PC-3 (cell line): ENCODE measurements at regions not wholly inside any gene's neighbourhood (a gene's known extent, or its start where the extent isn't known, plus 50 kb on each side); places are given as distances from the start of the nearest gene placed in this dataset.

Experiments
- ATAC-seq: fragments of 200-7000 bp; cut with Tn5 transposase; 2 replicates; pipeline ENCODE4 v1.9.1; 2020; ENCODE audit warnings: mild to moderate bottlenecking, moderate library complexity
- BruUV-seq: library from RNA; stranded (reverse); fragments of 400-500 nt; replicated peaks from 2 replicates; lab custom pipeline; 2021; lab: Mats Ljungman, UMichigan
- CTCF ChIA-PET: fragments of 300-600 bp; sonication (Branson Sonifier 250); formaldehyde crosslinking; loops from one replicate; lab custom pipeline; 2022; ENCODE audit warnings: antibody characterized with exemption; lab: Charles Lee
- POLR2A ChIA-PET: fragments of 300-600 bp; sonication (Branson Sonifier 250); formaldehyde crosslinking; loops from one replicate; lab custom pipeline; 2022; ENCODE audit warnings: antibody characterized with exemption; ENCODE audit not compliant: unreplicated experiment; lab: Charles Lee
- DNase-seq: peaks from one replicate; pipeline ENCODE4 v3.0.0-alpha.2; 2015
- H2AFZ ChIP-seq: fragments of 300-600 bp; sonication (generic); 2 replicates; pipeline ENCODE4 v1.6.0; 2016; ENCODE audit warnings: antibody characterized with exemption, low read length
- H3F3A ChIP-seq: fragments of 300-600 bp; sonication (generic); one replicate; pipeline ENCODE4 v1.6.0; 2017; ENCODE audit warnings: antibody characterized with exemption, low read length, control low read depth, mild to moderate bottlenecking; ENCODE audit not compliant: unreplicated experiment
- H3K27ac ChIP-seq: fragments of 300-600 bp; sonication (generic); 2 replicates; pipeline ENCODE4 v1.5.1; 2016; ENCODE audit warnings: mild to moderate bottlenecking, low read length
- H3K27me3 ChIP-seq: fragments of 300-600 bp; sonication (generic); 2 replicates; pipeline ENCODE4 v1.6.1; 2016; ENCODE audit warnings: low read length, mixed read lengths
- H3K36me3 ChIP-seq: fragments of 300-600 bp; sonication (generic); 2 replicates; pipeline ENCODE4 v1.6.1; 2016; ENCODE audit warnings: low read depth, mixed run types, low read length, mixed read lengths
- H3K4me1 ChIP-seq: fragments of 300-600 bp; sonication (generic); 2 replicates; pipeline ENCODE4 v1.5.1; 2016; ENCODE audit warnings: low read length; ENCODE audit not compliant: insufficient read depth
- H3K4me2 ChIP-seq: fragments of 300-600 bp; sonication (generic); 2 replicates; pipeline ENCODE4 v1.6.0; 2016; ENCODE audit warnings: low read length
- H3K4me3 ChIP-seq: fragments of 300-600 bp; sonication (generic); 2 replicates; pipeline ENCODE4 v1.5.1; 2016; ENCODE audit warnings: mild to moderate bottlenecking, low read length, mixed read lengths
- H3K79me2 ChIP-seq: fragments of 300-600 bp; sonication (generic); 2 replicates; pipeline ENCODE4 v1.6.1; 2017; ENCODE audit warnings: low read length, mixed read lengths
- H3K9ac ChIP-seq: fragments of 300-600 bp; sonication (generic); 2 replicates; pipeline ENCODE4 v1.6.0; 2016; ENCODE audit warnings: mild to moderate bottlenecking, low read length
- H3K9me2 ChIP-seq: fragments of 300-600 bp; sonication (generic); replicated peaks from 2 replicates; pipeline ENCODE4 v1.6.1; 2016; ENCODE audit warnings: mixed run types, low read length, mixed read lengths
- H3K9me3 ChIP-seq: fragments of 300-600 bp; sonication (generic); 2 replicates; pipeline ENCODE4 v1.6.1; 2016; ENCODE audit warnings: low read length, mixed read lengths
- H4K20me1 ChIP-seq: fragments of 300-600 bp; sonication (generic); 2 replicates; pipeline ENCODE4 v1.6.1; 2016; ENCODE audit warnings: low read length, mixed read lengths
- EZH2 ChIP-seq: fragments of 300-600 bp; sonication (generic); IDR thresholded peaks from one replicate; pipeline ENCODE4 v1.6.1; 2017; ENCODE audit warnings: antibody characterized with exemption, mild to moderate bottlenecking, low read length; ENCODE audit not compliant: unreplicated experiment
- EZH2phosphoT487 ChIP-seq: fragments of 300-600 bp; sonication (generic); IDR thresholded peaks from 2 replicates; pipeline ENCODE4 v1.6.1; 2018; ENCODE audit warnings: mild to moderate bottlenecking, antibody characterized with exemption, low read length, borderline replicate concordance
- intact Hi-C: fragments of 100-400 bp; cut with micrococcal nuclease; formaldehyde crosslinking; loops from 2 replicates; pipeline ENCODE4 v1.9.0; 2023
- TF ChIP-seq, protein P1 (sequence below): fragments of 300-600 bp; sonication (generic); conservative IDR thresholded peaks from 2 replicates; pipeline ENCODE4 v1.5.1; 2017; ENCODE audit warnings: antibody characterized with exemption, low read depth, mild to moderate bottlenecking, low read length

DNA sequence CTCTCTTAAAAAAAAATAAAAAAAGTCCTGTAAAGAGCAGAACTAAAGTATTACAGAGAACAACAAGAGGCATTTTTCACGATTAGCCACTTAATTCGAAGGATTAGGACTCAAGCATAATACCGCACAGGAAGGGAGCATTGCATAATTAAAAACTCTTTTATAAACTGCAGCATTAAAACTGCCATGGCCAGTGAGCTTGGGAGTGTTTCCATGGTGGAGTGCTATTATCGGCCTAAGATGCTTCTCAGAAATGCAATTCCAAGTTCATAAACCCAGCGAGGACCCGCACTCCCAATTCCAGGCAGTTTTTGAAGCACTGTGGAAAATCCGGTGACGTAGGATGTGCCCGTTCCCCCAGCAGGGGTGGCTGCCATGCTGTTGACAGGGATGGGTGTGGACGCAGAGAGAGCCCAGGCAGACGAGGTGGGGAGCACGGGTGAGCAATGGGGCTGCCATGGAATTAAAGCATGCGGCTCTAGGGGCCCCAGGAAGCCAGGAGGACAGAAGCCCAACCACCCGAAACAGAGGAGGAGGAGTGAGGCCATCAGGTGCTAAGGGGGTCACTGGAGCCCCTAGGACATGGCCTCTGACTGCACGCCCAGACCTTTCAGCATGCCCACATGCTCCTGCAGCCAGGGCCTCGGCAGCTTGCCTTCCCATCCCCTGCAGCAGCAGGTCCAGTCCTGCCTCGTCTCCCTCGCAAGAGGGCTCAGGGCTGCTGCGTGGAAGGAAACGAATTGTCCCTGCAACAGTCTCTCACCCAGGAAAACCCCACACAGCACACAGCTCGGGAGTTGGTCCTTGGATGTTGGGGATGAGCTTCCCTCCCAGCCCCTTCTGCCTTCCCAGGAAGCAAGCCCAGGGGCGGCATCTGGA, 233.4 kb downstream of the NDUFA10 start:
- ChIA-PET CTCF (no interaction called here), POLR2A (no interaction called here)
- Histone ChIP-seq H3K36me3 (no peaks in the 10 kb centered on the region), H3K9me2 (no peaks in the 10 kb centered on the region), H3F3A (no peaks in the 10 kb centered on the region), H4K20me1 (no peaks in the 10 kb centered on the region), H2AFZ (no peak overlapping the region), H3K4me1 (no peaks in the 10 kb centered on the region), H3K27me3 (peaks cover 64% of the 10 kb centered on the region; the same call in 1 of the 2 replicates), H3K4me2 (no peak overlapping the region), H3K4me3 (no peak overlapping the region), H3K79me2 (no peaks in the 10 kb centered on the region), H3K27ac (no peak overlapping the region), H3K9ac (no peak overlapping the region), H3K9me3 (no peaks in the 10 kb centered on the region)
- TF ChIP-seq, protein P1, sequence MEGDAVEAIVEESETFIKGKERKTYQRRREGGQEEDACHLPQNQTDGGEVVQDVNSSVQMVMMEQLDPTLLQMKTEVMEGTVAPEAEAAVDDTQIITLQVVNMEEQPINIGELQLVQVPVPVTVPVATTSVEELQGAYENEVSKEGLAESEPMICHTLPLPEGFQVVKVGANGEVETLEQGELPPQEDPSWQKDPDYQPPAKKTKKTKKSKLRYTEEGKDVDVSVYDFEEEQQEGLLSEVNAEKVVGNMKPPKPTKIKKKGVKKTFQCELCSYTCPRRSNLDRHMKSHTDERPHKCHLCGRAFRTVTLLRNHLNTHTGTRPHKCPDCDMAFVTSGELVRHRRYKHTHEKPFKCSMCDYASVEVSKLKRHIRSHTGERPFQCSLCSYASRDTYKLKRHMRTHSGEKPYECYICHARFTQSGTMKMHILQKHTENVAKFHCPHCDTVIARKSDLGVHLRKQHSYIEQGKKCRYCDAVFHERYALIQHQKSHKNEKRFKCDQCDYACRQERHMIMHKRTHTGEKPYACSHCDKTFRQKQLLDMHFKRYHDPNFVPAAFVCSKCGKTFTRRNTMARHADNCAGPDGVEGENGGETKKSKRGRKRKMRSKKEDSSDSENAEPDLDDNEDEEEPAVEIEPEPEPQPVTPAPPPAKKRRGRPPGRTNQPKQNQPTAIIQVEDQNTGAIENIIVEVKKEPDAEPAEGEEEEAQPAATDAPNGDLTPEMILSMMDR: no peak
- TF ChIP-seq EZH2 (no peak), EZH2phosphoT487 (no peak)
- ATAC-seq (no peak), DNase-seq (no peak)
- BruUV-seq: no TSS peak
- intact Hi-C loops: no loop called here

DNA sequence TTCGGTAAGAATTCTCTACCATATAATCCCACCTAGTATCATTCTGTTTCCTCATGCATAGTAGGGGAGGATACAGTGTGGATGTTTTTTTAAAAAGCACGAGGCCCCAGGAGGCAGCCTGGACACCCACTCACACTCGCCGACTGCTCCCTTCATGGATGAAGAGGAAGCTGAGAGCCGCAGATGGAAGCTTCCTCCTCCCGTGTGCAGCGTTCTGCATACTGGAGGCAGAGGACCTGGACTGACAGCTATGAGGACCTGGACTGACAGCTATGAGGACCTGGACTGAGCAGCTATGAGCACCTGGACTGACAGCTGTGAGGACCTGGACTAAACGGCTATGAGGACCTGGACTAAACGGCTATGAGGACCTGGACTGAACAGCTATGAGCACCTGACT, 234.4 kb downstream of the NDUFA10 start:
- TF ChIP-seq, protein P1: no peak
- TF ChIP-seq EZH2: no peak
- no peak for TF ChIP-seq EZH2phosphoT487
- Histone ChIP-seq H3K9me2 (no peaks in the 10 kb centered on the region), H3K9ac (no peak overlapping the region), H3K9me3 (no peaks in the 10 kb centered on the region), H3K4me2 (no peak overlapping the region), H4K20me1 (no peaks in the 10 kb centered on the region), H3K27me3 (peaks cover 70% of the 10 kb centered on the region), H3K4me1 (no peaks in the 10 kb centered on the region), H3K4me3 (no peak overlapping the region), H3F3A (no peaks in the 10 kb centered on the region), H2AFZ (no peak overlapping the region), H3K36me3 (no peaks in the 10 kb centered on the region), H3K27ac (no peak overlapping the region), H3K79me2 (no peaks in the 10 kb centered on the region)
- POLR2A ChIA-PET: no interaction called here
- CTCF ChIA-PET: no interaction called here
- BruUV-seq: no TSS peak
- no peak for DNase-seq
- intact Hi-C loops: no loop called here
- no peak for ATAC-seq

DNA sequence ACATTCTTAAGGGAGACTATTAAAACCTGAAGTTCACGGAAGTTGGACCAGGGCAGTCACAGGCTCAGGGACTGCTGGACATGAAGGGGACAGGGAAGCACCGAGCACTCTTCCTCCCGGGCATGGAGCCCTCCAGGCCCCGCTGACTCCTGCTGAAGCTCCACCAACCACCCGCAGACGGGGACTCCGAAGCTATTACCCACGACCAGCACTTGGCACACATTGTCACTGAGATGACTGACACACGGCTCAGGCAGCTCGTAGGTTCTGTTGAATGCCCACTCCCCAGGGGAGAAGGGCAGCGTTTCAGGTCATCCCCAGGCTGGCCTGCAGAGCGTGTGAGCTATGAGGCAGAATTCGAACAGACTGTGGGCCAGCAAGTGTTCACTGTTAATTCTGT, 234.8 kb downstream of the NDUFA10 start:
- Histone ChIP-seq H3K4me2 (no peak overlapping the region), H4K20me1 (no peaks in the 10 kb centered on the region), H3K9me3 (no peaks in the 10 kb centered on the region), H3F3A (no peaks in the 10 kb centered on the region), H3K9me2 (no peaks in the 10 kb centered on the region), H3K4me3 (no peak overlapping the region), H2AFZ (no peak overlapping the region), H3K27me3 (peaks cover 69% of the 10 kb centered on the region), H3K9ac (no peak overlapping the region), H3K79me2 (no peaks in the 10 kb centered on the region), H3K4me1 (no peaks in the 10 kb centered on the region), H3K36me3 (no peaks in the 10 kb centered on the region), H3K27ac (no peak overlapping the region)
- POLR2A ChIA-PET: no interaction called here
- intact Hi-C loops: no loop called here
- BruUV-seq: no TSS peak
- CTCF ChIA-PET: no interaction called here
- TF ChIP-seq, protein P1: no peak
- TF ChIP-seq EZH2 (no peak), EZH2phosphoT487 (no peak)
- ATAC-seq: no peak
- no peak for DNase-seq
